ENCODE measurements at regions not wholly inside any gene's neighbourhood (a gene's known extent, or its start where the extent isn't known, plus 50 kb on each side); places are given as distances from the start of the nearest gene placed in this dataset.

DNA sequence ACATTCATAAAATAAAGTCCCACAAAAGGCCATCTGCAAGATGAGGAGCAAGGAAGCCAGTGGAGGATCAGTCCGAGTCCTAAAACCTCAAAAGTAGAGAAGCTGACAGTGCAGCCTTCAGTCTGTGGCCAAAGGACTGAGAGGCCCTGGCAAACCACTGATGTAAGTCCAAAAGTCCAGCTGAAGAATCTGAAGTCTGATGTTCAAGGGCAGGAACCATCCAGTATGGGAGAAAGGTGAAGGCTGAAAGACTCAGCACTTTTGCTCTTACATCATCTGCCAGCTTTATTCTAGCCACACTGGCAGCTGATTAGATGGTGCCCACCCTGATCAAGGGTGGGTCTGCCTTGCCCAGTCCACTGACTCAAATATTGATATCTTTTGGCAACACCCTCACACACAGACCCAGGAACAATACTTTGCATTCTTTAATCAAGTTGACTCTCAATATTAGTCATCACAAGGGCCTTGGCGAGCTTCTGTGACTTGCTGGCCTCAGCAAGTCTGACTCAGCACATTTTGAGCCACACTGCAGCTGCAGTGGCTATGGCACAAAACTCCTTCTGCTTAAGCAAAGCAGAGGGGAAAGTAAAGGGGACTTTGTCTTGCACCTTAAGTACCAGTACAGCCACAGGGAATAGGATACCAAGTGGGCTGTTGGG, 1370.3 kb upstream of the CITED2 start:
- no peaks in the 10 kb centered on the region for H3K27me3 ChIP-seq (replicated peaks in 1 of 2; ENCODE audit: control insufficient read depth in 2 of 2, extremely low read depth in 1 of 2, insufficient read depth in 2 of 2, low read length in 1 of 2)
- H3K27me3 Mint-ChIP-seq, result peaks cover 0 to 6% of the 10 kb centered on the region in 2 donors
- no peaks in the 10 kb centered on the region for H3K36me3 Mint-ChIP-seq
- no peak overlapping the region for H3K4me3 ChIP-seq (ENCODE audit: control insufficient read depth in 1 of 2, extremely low read depth in 1 of 2, low read length in 1 of 2)
- no peak overlapping the region for H3K27ac Mint-ChIP-seq
- no peaks in the 10 kb centered on the region for H3K9me3 ChIP-seq
- no peak overlapping the region for H3K4me3 Mint-ChIP-seq
- no CpG with 5 or more reads among the region's 2 CpGs for WGBS (ENCODE audit: insufficient coverage)
- POLR2A ChIA-PET, result no interaction called here
- no peaks in the 10 kb centered on the region for H3K36me3 ChIP-seq (ENCODE audit: control insufficient read depth in 2 of 2, extremely low read depth in 1 of 2, insufficient read depth in 1 of 2, low read length in 1 of 2)
- no peaks in the 10 kb centered on the region for H3K4me1 ChIP-seq (ENCODE audit: control insufficient read depth in 1 of 2, extremely low read depth in 1 of 2, insufficient read depth in 2 of 2, low read length in 2 of 2)
- DNase-seq, result no peak
- CTCF ChIA-PET, result no interaction called here
- peaks cover 5 to 11% (median 11%) of the 10 kb centered on the region in 3 donors for H3K9me3 Mint-ChIP-seq
- no peak overlapping the region for H3K27ac ChIP-seq (ENCODE audit: low read length)
- H3K4me1 Mint-ChIP-seq, result no peaks in the 10 kb centered on the region
- no peak for ATAC-seq (replicated peaks in 1 of 4)

DNA sequence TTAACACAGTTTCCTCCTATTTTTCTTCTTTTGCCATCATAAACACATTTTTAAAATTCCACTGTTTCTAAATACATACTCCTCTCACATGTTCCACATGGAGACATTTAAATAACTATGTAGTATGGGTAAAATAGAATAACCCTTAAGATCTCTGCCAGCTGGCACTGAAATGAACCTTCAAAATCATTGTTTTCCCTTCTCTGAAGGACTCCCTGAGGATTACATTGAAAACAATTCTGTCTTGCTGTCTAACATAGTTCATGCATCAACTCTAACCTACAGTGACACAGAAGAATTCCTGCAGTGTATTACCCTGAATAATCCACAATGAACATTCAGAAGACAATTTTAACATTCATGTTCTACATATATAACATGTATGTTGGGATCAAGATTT, 1361.8 kb upstream of the CITED2 start:
- no peaks in the 10 kb centered on the region for H3K4me1 Mint-ChIP-seq

GRCh38 chr6:140732991-140733390, 1358.5 kb upstream of the CITED2 start:
- no peak for DNase-seq
- WGBS (ENCODE audit: insufficient coverage), result no CpG with 5 or more reads among the region's 2 CpGs
- Histone ChIP-seq H3K27me3 (replicated peaks in 1 of 2; ENCODE audit: control insufficient read depth in 2 of 2, extremely low read depth in 1 of 2, insufficient read depth in 2 of 2, low read length in 1 of 2) (no peaks in the 10 kb centered on the region), H3K9me3 (no peaks in the 10 kb centered on the region), H3K36me3 (ENCODE audit: control insufficient read depth in 2 of 2, extremely low read depth in 1 of 2, insufficient read depth in 1 of 2, low read length in 1 of 2) (no peaks in the 10 kb centered on the region), H3K4me3 (ENCODE audit: control insufficient read depth in 1 of 2, extremely low read depth in 1 of 2, low read length in 1 of 2) (no peak overlapping the region), H3K4me1 (ENCODE audit: control insufficient read depth in 1 of 2, extremely low read depth in 1 of 2, insufficient read depth in 2 of 2, low read length in 2 of 2) (no peaks in the 10 kb centered on the region), H3K27ac (ENCODE audit: low read length) (no peak overlapping the region)
- Mint-ChIP-seq H3K4me1 (no peaks in the 10 kb centered on the region), H3K36me3 (no peaks in the 10 kb centered on the region), H3K27ac (no peak overlapping the region), H3K9me3 (peaks cover 0 to 3% (median 0%) of the 10 kb centered on the region in 3 donors), H3K27me3 (no peaks in the 10 kb centered on the region), H3K4me3 (no peak overlapping the region)
- ChIA-PET CTCF (no interaction called here), POLR2A (no interaction called here)
- no peak for ATAC-seq (replicated peaks in 1 of 4)

More for the DNA sequence above, 1361.8 kb upstream of the CITED2 start:
- H3K9me3 Mint-ChIP-seq, result peaks cover 0 to 4% (median 0%) of the 10 kb centered on the region in 3 donors
- ATAC-seq (replicated peaks in 1 of 4) (no peak), DNase-seq (no peak)
- Histone ChIP-seq H3K27ac (ENCODE audit: low read length) (no peak overlapping the region), H3K9me3 (no peaks in the 10 kb centered on the region), H3K36me3 (ENCODE audit: control insufficient read depth in 2 of 2, extremely low read depth in 1 of 2, insufficient read depth in 1 of 2, low read length in 1 of 2) (no peaks in the 10 kb centered on the region), H3K27me3 (replicated peaks in 1 of 2; ENCODE audit: control insufficient read depth in 2 of 2, extremely low read depth in 1 of 2, insufficient read depth in 2 of 2, low read length in 1 of 2) (no peaks in the 10 kb centered on the region), H3K4me3 (ENCODE audit: control insufficient read depth in 1 of 2, extremely low read depth in 1 of 2, low read length in 1 of 2) (no peak overlapping the region), H3K4me1 (ENCODE audit: control insufficient read depth in 1 of 2, extremely low read depth in 1 of 2, insufficient read depth in 2 of 2, low read length in 2 of 2) (no peaks in the 10 kb centered on the region)
- H3K27me3 Mint-ChIP-seq, result no peaks in the 10 kb centered on the region
- no peak overlapping the region for H3K27ac Mint-ChIP-seq
- POLR2A ChIA-PET, result no interaction called here
- H3K36me3 Mint-ChIP-seq, result no peaks in the 10 kb centered on the region
- no peak overlapping the region for H3K4me3 Mint-ChIP-seq
- CTCF ChIA-PET, result no interaction called here

- Mint-ChIP-seq H3K4me3 (no peak overlapping the region), H3K4me1 (no peaks in the 10 kb centered on the region), H3K27me3 (no peaks in the 10 kb centered on the region), H3K36me3 (no peaks in the 10 kb centered on the region), H3K27ac (no peak overlapping the region), H3K9me3 (no peaks in the 10 kb centered on the region)
- POLR2A ChIA-PET, result no interaction called here
- no CpG with 5 or more reads among the region's 2 CpGs for WGBS (ENCODE audit: insufficient coverage)
- H3K36me3 ChIP-seq (ENCODE audit: control insufficient read depth in 2 of 2, extremely low read depth in 1 of 2, insufficient read depth in 1 of 2, low read length in 1 of 2), result no peaks in the 10 kb centered on the region
- H3K9me3 ChIP-seq, result no peaks in the 10 kb centered on the region
- H3K27ac ChIP-seq (ENCODE audit: low read length), result no peak overlapping the region
- CTCF ChIA-PET, result no interaction called here
- no peaks in the 10 kb centered on the region for H3K4me1 ChIP-seq (ENCODE audit: control insufficient read depth in 1 of 2, extremely low read depth in 1 of 2, insufficient read depth in 2 of 2, low read length in 2 of 2)
- no peak for ATAC-seq (replicated peaks in 1 of 4)
- H3K4me3 ChIP-seq (ENCODE audit: control insufficient read depth in 1 of 2, extremely low read depth in 1 of 2, low read length in 1 of 2), result no peak overlapping the region
- no peak for DNase-seq
- H3K27me3 ChIP-seq (replicated peaks in 1 of 2; ENCODE audit: control insufficient read depth in 2 of 2, extremely low read depth in 1 of 2, insufficient read depth in 2 of 2, low read length in 1 of 2), result no peaks in the 10 kb centered on the region
These were observed 1357.7 kb upstream of the CITED2 start for GRCh38 chr6:140732155-140732554.

- H3K9me3 Mint-ChIP-seq, result no peaks in the 10 kb centered on the region
These were observed 1357.3 kb upstream of the CITED2 start for GRCh38 chr6:140731741-140732140.

DNA sequence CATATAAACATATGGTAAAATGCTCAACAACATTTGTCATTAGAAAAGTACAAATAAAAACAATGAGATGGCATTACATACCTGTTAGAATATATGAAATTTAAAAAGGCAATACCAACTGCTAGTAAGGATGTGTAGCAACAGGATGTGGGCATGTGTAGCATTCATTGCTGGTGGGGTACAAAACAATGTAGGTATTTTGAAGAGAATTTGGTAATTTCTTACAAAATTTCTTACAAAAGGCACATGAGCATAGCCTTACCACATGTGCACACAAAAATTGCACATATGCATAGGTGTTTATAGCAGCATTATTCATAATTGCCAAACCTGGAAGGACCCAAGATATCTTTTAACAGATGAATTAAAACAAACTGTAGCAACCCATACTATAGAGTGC, 1355.1 kb upstream of the CITED2 start:
- H3K27ac ChIP-seq (ENCODE audit: low read length), result no peak overlapping the region
- H3K9me3 Mint-ChIP-seq, result no peaks in the 10 kb centered on the region

More at GRCh38 chr6:140731741-140732140, 1357.3 kb upstream of the CITED2 start:
- Histone ChIP-seq H3K4me3 (ENCODE audit: control insufficient read depth in 1 of 2, extremely low read depth in 1 of 2, low read length in 1 of 2) (no peak overlapping the region), H3K27me3 (replicated peaks in 1 of 2; ENCODE audit: control insufficient read depth in 2 of 2, extremely low read depth in 1 of 2, insufficient read depth in 2 of 2, low read length in 1 of 2) (no peaks in the 10 kb centered on the region), H3K36me3 (ENCODE audit: control insufficient read depth in 2 of 2, extremely low read depth in 1 of 2, insufficient read depth in 1 of 2, low read length in 1 of 2) (no peaks in the 10 kb centered on the region), H3K4me1 (ENCODE audit: control insufficient read depth in 1 of 2, extremely low read depth in 1 of 2, insufficient read depth in 2 of 2, low read length in 2 of 2) (no peaks in the 10 kb centered on the region), H3K27ac (ENCODE audit: low read length) (no peak overlapping the region), H3K9me3 (no peaks in the 10 kb centered on the region)
- no peaks in the 10 kb centered on the region for H3K36me3 Mint-ChIP-seq
- DNase-seq (no peak), ATAC-seq (replicated peaks in 1 of 4) (no peak)
- POLR2A ChIA-PET, result no interaction called here
- H3K27me3 Mint-ChIP-seq, result no peaks in the 10 kb centered on the region
- no peak overlapping the region for H3K27ac Mint-ChIP-seq
- no peaks in the 10 kb centered on the region for H3K4me1 Mint-ChIP-seq
- CTCF ChIA-PET, result no interaction called here
- WGBS (ENCODE audit: insufficient coverage), result no CpG with 5 or more reads among the region's 3 CpGs
- no peak overlapping the region for H3K4me3 Mint-ChIP-seq

DNA sequence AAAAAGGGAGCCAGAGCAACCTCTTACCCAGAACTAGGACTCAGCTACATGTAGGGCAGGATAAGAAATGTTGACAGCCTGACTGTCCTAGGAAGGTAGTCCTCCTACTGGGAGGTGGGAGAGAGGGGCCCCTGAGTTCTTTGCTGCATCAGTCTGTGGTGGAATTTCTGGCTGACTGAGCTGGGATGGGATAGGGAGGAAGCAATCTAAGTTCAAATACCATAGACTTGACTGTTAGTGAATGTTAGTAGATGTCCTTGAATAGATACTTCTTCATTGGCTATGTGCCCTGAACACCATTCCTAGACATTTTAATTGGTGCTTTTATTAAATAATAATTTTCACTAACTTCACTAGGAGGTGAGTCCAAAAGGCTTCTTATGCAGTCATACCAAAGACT, 1343.6 kb upstream of the CITED2 start:
- no peaks in the 10 kb centered on the region for H3K9me3 ChIP-seq
- H3K4me3 ChIP-seq (ENCODE audit: control insufficient read depth in 1 of 2, extremely low read depth in 1 of 2, low read length in 1 of 2), result no peak overlapping the region
- no peak for DNase-seq
- no peak for ATAC-seq (replicated peaks in 1 of 4)
- H3K27me3 ChIP-seq (replicated peaks in 1 of 2; ENCODE audit: control insufficient read depth in 2 of 2, extremely low read depth in 1 of 2, insufficient read depth in 2 of 2, low read length in 1 of 2), result no peaks in the 10 kb centered on the region
- Mint-ChIP-seq H3K4me3 (no peak overlapping the region), H3K27ac (no peak overlapping the region), H3K27me3 (peaks cover 1 to 3% of the 10 kb centered on the region in 2 donors), H3K4me1 (no peaks in the 10 kb centered on the region), H3K36me3 (no peaks in the 10 kb centered on the region), H3K9me3 (peaks cover 7 to 15% (median 9%) of the 10 kb centered on the region in 3 donors)
- ChIA-PET POLR2A (interaction anchor here in 1 of 2 donors (0.6 kb wide), 1 partner anchor 1029 kb away, joined by 3 read pairs; no protein-coding TSS in a partner anchor), CTCF (no interaction called here)
- H3K27ac ChIP-seq (ENCODE audit: low read length), result no peak overlapping the region
- no peaks in the 10 kb centered on the region for H3K4me1 ChIP-seq (ENCODE audit: control insufficient read depth in 1 of 2, extremely low read depth in 1 of 2, insufficient read depth in 2 of 2, low read length in 2 of 2)
- no peaks in the 10 kb centered on the region for H3K36me3 ChIP-seq (ENCODE audit: control insufficient read depth in 2 of 2, extremely low read depth in 1 of 2, insufficient read depth in 1 of 2, low read length in 1 of 2)

More for the DNA sequence above, 1355.1 kb upstream of the CITED2 start:
- H3K36me3 Mint-ChIP-seq, result no peaks in the 10 kb centered on the region
- no peak for DNase-seq
- no peak overlapping the region for H3K4me3 ChIP-seq (ENCODE audit: control insufficient read depth in 1 of 2, extremely low read depth in 1 of 2, low read length in 1 of 2)
- H3K4me1 ChIP-seq (ENCODE audit: control insufficient read depth in 1 of 2, extremely low read depth in 1 of 2, insufficient read depth in 2 of 2, low read length in 2 of 2), result no peaks in the 10 kb centered on the region
- H3K9me3 ChIP-seq, result no peaks in the 10 kb centered on the region
- no peaks in the 10 kb centered on the region for H3K4me1 Mint-ChIP-seq
- ATAC-seq (replicated peaks in 1 of 4), result no peak
- ChIA-PET POLR2A (no interaction called here), CTCF (no interaction called here)
- no peak overlapping the region for H3K4me3 Mint-ChIP-seq
- H3K27ac Mint-ChIP-seq, result no peak overlapping the region
- no peaks in the 10 kb centered on the region for H3K27me3 Mint-ChIP-seq
- H3K36me3 ChIP-seq (ENCODE audit: control insufficient read depth in 2 of 2, extremely low read depth in 1 of 2, insufficient read depth in 1 of 2, low read length in 1 of 2), result no peaks in the 10 kb centered on the region
- no peaks in the 10 kb centered on the region for H3K27me3 ChIP-seq (replicated peaks in 1 of 2; ENCODE audit: control insufficient read depth in 2 of 2, extremely low read depth in 1 of 2, insufficient read depth in 2 of 2, low read length in 1 of 2)

Data from T-cell (primary cell).